Mesenteric fat pad (tissue), 1 donor: ENCODE measurements at regions not wholly inside any gene's neighbourhood (a gene's known extent, or its start where the extent isn't known, plus 50 kb on each side); places are given as distances from the start of the nearest gene placed in this dataset.
"Not testable (repeated sequence)": the region's sequence is repeated elsewhere in the genome, so short reads cannot be mapped to it uniquely, and the experiment has no call there.

ENCODE experiments used
- DNase-seq: peaks from one replicate; pipeline ENCODE4 v3.0.0-alpha.2; 2020; ENCODE audit warnings: low spot score
- donor health status: DM: yes; HTN: yes; CAD: no.

DNA sequence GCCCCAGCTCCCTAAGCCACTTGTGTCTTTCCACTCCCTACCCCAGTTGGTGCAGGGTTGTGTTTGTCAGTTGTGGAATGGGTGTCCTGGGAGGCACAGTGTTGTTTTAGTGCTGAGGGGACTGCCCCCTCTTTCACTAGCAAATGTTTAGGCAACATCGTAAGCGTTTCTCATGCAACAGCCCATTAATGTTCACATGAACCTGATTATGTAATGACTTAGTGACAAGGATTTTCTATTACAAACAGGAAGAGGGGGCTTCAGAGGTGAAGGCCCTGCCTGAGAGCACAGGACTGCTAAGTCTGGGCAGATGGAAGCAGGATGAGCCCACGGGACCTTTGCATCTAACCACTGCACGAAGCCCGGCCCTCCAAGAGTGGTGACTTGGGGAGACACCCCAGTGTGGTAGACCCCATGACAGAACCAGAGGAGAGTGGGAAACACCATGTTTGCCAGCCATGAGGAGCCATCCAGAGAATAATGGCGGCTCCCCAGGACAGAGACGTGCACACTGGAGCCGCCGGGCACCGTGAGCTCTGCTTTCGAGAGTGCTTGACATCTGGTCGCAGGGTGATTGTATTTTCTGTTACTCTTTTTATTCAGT, 339.7 kb downstream of the THBS2 start:
- no peak for DNase-seq

DNA sequence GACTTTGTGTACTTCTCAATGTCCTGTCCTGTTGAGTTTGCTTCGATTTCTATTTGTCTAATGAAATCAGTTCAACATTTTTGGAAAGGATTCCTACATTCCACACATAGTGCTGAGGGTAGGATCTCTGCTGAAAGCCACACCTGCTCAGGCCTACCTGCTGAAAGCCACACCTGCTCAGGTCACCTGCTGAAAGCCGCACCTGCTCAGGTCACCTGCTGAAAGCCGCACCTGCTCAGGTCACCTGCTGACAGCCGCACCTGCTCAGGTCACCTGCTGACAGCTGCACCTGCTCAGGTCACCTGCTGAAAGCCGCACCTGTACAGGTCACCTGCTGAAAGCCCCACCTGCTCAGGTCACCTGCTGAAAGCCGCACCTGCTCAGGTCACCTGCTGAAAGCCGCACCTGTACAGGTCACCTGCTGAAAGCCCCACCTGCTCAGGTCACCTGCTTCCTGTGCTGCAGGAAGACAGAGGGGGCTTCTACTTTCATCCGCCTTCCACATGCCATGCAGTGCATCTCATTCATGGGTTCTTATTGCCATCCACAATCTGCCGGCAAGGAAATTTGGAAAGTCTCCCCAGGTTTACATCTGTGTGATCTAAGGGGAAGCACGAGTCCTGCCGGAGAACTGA, 340.3 kb downstream of the THBS2 start:
- not testable (repeated sequence) for DNase-seq

DNA sequence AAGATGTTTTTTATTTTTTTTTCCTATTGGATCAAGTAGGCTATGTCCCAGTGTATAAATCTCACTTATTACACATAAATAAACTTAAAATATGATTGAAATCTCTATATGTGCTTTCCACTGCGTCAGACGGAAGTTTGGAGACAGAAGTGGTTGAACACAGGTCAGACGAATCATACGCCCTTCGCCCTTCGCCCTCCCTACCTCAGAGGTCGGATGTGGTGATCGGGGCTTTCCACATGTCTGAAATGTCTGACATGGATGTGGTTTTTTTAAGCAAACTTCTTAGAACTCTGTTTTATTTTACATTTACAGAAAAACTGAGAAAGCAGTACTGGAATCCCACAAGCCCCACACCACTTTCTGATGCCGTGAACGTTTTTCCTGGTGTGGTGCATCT, 344.4 kb downstream of the THBS2 start:
- DNase-seq, result no peak

DNA sequence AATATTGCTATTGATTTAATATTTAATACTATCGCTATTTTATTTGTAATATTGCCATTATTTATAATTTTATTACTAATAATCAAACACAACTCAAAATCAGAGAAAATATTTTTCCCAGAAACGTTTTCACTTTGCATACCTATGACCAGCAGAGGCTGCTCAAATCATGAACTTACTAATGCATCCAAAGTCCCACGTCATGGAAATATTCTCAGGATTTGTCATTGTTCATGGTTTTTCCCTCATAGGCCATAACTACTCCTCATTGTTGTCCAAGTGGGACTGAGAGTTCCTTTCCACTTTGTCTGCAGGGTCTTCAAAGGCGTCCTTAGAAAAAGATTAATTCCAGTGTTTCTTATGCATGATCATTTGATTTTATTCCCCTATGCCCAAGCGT, 344.8 kb downstream of the THBS2 start:
- no peak for DNase-seq

DNA sequence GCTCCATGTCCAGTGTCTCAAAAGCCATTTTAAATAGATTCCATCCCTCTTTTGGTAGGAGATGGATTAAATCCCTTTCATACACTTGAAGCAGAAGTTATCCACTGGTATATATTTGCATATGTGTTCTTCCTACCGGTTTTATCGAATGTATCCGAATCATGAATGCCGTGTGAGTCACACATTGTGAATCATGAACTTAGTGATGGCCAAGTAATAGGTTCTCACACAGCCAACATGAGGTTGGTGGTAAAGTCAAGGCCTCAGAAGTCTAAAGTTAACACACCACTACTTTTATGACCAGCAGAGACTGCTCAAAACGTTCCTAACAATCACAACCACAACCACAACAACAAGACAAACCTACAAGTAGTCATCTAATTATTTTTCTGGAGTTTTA, 345.5 kb downstream of the THBS2 start:
- DNase-seq, result no peak

DNA sequence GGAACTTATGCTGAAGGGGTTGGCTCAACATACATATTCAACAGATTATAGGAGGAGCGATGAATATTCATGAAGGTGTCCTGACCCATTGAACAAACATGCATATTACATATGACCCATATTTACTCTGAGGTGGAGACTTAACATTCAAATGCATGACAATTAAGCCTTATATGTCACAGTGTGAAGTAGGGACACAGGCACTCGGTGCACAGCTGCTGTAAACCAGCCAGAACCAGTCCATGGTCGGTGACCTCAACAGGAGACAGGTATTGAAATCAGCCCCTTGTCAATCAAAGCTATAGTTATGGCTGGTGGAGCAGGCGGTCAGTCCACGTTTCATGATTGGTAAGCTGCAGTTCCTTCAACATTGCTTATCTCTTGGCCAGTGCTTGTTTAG, 347.3 kb downstream of the THBS2 start:
- DNase-seq, result peak; percentile 45

DNA sequence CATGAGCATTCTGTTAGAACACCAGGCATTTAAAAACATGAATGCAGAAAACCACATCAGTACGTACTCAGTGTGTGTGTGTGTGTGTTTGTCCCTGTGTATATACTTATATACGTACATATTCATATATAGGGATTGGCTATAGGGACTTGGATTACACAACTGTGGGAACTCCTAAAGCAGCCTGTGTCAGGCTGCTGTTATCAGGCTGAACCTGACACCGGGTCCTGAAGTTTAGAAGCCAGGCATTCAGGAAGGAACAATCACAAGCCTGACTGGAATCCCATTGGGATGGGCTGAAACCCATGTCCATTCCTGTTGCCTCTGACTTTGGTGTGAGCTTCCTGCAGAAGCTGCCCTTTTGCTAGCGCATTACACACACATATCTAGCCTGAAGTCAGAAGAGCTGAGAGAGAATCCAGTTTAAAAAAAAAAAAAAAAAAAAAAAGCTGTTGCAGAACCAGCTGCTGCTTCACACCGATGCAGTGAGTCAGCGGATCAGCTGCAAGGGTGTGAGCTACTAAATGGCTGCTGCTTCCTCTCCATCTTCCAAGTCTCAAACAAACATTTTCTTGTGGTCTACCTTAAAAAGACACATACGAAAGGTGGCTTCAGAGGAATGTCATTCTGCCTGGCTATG, 348.1 kb downstream of the THBS2 start:
- peak; percentile 35 for DNase-seq

DNA sequence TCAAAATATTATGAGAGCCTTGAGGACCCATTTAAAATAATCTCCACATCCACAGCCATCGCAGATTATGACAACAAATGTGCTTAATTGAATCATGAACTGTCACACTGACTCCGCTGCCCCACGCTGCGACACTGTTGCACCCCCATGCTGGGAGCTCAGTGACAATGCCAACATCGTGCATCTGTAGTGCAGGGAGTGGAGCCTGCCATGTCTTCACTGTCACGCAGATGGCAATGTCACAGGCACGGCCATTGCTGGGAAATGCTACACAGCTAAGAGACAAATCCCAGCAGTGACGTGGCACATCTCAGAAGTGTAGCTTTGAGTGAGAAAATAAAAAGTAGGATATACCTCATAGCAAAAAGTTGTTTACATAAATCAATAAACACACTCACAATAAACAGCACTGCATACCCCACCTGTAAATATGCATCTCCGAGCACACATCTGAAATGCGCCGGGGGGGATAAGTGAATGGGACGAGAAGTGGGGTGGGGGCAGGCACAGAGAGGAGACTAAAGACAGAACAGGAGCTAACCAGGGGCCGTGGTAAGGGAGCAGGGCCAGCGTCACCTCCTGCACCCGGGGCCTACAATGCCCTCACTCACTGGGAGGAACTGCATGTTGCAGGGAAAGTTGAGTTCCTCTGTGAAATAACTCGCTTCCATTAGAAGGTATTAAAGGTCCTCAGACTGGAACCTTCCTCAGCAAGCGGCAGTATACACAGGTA, 349.9 kb downstream of the THBS2 start:
- DNase-seq, result peak; percentile 73

DNA sequence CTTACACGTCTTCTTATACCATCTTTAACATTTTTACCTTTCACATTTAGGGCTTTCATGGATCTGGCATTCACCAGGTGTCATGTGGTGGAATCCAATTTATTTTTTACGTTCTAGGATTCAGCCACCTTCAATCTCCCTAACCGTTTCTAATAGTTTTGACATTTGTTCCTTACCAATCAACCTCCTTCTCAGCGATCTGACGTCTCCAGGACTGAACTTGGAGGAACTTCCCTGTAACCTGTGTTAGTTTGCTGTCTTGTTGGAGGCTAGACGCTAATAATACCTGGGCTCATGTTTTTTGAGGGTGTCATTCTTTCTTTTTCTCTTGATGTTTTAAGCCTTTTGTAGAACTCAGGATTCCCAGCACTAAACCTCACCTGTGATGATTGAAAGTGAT, 351.6 kb downstream of the THBS2 start:
- DNase-seq, result no peak

DNA sequence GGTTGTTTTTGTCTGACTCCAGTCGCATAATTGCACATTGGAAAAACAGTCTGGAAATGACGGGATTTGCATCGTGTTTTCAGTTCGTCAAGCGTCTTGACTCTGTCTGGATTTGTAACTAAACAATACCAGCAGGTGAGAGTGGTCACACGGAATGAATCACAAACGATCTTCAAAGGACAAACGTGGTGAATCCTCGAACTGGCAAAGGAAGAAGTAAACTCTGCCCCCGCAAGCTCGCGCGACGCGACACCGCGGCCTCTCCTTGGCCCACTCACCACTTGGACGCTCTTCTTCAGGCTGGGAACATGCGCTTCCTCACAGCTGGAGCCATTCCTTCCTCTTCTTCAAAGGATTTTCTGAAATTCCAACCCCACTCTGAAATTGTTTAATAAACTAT, 352.6 kb downstream of the THBS2 start:
- DNase-seq, result peak; percentile 53

DNA sequence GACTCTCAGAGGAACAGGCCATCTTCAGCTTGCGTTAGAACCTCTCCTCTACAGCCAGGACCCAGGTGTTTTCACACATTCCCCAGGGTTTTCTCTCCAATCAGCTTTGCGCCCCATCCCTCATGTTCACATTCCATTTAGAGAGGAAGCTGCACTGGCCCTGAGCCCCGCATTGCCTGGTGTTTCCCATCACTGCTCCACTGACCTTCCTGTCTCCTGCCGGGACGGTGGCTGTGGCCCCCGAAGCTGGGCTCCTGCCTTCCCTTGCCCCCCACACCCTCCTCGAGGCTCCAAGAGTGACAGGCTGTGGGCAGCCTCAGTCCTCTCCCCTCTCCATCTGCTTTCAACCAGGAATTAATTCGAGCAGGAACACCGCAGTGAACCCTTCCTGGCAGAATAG, 357.3 kb downstream of the THBS2 start:
- DNase-seq, result peak; percentile 73

DNA sequence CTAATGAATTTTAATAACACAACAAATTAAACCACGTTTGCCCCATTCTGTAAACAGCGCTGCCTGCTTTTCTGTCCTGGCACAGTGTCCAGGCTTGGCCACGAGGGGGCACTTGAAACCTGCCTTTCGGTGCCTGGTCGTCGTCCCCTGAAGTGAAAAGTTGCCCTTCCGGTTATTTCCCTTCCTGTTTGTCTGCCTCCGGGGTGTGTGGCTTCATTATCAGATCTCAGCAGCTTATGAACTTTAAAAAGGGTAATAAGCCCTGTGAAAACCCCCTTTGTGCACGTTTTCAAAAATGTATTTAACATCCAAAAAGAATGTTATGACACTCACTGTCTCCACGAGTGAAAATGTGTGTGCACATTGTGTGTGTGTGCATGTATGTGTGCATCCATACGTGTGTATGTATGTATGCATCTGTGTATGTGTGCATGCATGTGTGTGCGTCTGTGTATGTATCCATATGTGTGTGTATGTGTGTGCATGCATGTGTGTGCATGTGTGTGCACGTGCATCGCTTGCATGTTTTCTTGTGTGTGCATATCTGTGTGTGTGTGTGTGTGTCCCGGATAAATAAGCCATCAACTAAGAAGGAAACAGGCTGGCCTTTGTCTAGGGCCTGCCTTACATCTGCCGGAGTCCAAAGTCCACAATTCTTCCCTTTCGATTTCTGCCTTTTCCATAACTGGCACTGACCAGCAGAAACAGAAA, 358.4 kb downstream of the THBS2 start:
- peak; percentile 90 for DNase-seq

DNA sequence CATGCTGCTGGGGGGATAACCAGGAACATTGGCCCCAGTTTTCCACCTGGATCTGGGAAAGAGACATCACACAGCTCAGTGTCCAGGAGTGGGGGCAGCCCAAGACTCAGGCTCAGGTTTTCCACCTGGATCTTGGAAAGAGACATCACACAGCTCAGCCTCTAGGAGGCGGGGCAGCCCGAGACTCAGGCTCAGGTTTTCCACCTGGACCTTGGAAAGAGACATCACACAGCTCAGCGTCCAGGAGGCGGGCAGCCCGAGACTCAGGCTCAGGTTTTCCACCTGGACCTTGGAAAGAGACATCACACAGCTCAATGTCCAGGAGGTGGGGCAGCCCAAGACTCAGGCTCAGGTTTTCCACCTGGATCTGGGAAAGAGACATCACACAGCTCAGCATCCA, 361.6 kb downstream of the THBS2 start:
- peak; percentile 60 for DNase-seq

DNA sequence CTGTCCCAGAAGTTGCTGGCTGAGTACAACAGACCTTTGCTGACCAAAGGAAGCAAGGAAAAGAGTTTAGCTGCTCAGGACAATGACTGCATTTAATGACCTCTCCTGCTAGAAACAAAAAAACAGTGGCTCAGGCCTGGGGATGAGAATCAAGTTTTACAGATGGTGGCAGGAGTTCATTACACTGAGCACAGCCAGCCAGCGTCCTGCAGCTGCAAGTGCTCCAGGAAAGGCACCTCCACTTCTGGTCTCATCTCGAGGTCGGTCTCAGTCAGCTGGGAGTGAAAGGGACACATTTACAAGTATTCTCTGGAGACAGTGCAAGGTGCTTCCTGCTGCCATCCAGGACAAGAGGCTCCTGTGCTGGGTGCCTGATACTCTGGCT, 362.7 kb downstream of the THBS2 start:
- DNase-seq, result peak; percentile 62

DNA sequence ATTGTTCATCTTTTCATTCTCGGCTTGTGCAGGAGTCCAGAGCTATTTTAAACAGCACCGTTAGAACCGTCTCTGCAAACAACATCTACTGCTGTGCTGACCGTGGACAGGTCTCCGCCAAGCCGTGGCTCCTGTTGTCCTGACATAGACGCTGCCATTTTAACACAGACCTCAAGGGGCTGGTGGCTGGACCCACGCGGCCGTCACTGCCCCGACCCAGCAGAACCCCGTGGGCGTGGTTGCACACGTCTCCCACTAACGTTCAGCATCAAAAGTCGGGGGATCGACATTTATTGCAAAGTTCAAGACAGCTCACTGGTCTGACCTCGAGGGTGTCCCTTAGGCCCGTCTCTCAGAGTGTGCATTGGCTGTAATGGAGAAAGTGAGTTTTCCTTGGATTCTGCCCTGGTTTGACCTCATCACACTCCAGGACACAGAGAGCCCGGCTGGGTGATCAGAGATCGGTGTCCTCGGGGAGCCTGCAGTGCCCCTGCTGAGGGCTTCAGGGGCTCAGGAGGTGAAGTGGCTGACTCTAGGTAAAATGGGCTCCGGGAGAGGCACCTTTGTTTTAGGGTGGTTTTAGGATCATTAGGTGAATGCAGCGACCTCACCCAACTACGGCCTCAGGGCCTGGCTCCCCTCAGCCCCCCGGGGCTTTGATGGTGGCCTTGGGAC, 363.2 kb downstream of the THBS2 start:
- peak; percentile 81 for DNase-seq

DNA sequence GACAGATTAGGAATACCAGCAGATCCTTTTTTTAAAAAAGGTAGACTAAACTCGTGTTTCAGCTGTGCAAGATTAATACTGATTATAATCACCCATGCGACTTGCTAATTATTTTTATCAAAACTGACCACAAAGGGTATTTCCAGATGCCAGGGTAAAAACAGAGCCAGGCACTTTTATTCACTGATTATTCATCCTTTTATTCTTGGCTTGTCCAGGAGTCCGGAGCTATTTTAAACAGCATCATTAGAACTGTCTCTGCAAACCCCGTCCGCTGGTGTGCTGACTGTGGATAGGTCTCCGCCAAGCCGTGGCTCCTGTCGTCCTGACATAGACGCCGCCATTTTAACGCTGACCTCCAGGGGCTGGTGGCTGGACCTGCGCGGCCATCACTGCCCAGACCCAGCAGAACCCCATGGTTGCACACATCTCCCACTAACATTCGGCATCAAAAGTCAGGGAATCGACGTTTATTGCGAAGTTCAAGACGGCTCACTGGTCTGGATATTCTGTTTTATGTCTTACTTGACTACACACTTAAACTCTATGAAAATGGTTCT, 364.8 kb downstream of the THBS2 start:
- peak; percentile 85 for DNase-seq

DNA sequence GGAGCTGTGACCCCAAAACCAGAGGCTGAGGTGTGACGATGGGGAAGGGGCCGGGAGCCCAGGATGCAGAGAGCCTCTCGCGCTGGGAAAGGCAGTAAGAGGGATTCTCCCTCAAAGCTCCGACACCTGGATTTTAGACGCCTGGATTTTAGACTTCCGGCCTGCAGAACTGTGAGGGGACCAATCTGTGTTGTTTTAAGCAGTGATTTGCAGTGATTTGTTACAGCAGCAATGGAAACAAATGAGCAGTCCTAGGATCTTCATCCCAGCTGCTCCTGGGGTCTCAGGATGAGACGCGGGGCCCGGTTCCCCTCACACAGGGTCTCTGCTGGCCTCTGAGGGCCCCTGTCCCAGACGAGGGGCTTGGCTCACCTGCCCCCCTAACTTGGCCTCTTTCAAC, 365.5 kb downstream of the THBS2 start:
- no peak for DNase-seq

DNA sequence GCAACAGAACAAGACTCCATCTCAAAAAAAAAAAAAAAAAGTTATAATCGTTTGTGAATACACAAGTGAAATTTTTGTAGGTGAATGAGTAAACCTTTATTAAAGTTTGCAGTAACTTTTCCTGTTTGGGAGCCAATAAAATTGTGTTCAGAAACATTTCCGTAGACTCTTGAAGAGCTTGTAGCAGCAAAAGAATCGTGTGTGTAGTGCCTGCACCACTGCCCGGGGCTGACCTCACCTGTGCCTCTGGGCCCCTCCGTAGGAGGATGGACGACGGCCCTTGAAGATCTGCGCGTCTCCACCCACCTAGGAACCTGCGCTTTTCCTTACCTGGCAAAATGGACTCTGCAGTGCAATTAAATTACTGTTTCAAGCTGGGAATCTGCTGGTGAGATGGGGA, 366.0 kb downstream of the THBS2 start:
- peak; percentile 45 for DNase-seq

DNA sequence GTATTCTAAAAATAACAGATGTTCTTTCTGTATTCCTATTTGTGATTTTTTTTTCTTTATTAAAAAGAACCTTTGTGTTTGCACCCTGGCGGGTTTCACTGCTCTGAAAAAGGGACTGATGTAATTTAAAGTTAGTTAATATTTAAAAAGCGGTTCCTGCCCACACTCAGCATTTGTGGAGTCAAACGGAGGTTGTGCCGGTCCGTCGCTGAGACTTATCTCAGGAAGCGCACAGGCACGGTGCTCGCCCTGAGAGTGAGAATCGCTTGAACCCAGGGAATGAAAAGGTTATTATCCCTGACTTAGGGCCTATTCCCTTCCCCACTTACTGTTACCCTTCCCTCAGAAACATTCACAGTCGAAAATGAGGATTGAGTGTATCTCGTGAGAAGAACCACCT, 366.7 kb downstream of the THBS2 start:
- no peak for DNase-seq
